ENCODE measurements at regions not wholly inside any gene's neighbourhood (a gene's known extent, or its start where the extent isn't known, plus 50 kb on each side); places are given as distances from the start of the nearest gene placed in this dataset.

GRCh38 chr1:191675856-191676783 lies 482.1 kb upstream of the RGS18 start:
- Histone ChIP-seq H3K27me3 (replicated peaks in 1 of 7) (no peaks in the 10 kb centered on the region), H3K36me3 (no peaks in the 10 kb centered on the region), H3K9me3 (no peaks in the 10 kb centered on the region), H3K4me1 (no peaks in the 10 kb centered on the region), H3K4me3 (no peak overlapping the region), H3K27ac (no peak overlapping the region)
- intact Hi-C loops (cut with DNase I; ENCODE audit: low total_unique reads), result no loop called here
- DNase-seq, result no peak
- 69 to 83% (median 73%) methylated on average over 4 of the region's 4 CpGs for WGBS, 5 donors
- TF ChIP-seq POLR2A (IDR thresholded peaks at IDR 0.05) (no peak), POLR2AphosphoS5 (IDR thresholded peaks at IDR 0.05) (no peak), CTCF (IDR thresholded peaks at IDR 0.05 in 8 of 11, conservative IDR thresholded peaks at IDR 0.05 in 3 of 11) (no peak)

GRCh38 chr1:191685669-191686068 lies 472.6 kb upstream of the RGS18 start:
- H3K27ac ChIP-seq, result no peak overlapping the region
- no peaks in the 10 kb centered on the region for H3K27me3 ChIP-seq (replicated peaks in 1 of 7)
- no peaks in the 10 kb centered on the region for H3K36me3 ChIP-seq
- no peak for TF ChIP-seq POLR2A (IDR thresholded peaks at IDR 0.05)
- no peak for TF ChIP-seq CTCF (IDR thresholded peaks at IDR 0.05 in 8 of 11, conservative IDR thresholded peaks at IDR 0.05 in 3 of 11)
- TF ChIP-seq POLR2AphosphoS5 (IDR thresholded peaks at IDR 0.05), result no peak
- intact Hi-C loops (cut with DNase I; ENCODE audit: low total_unique reads), result no loop called here
- no peak overlapping the region for H3K4me3 ChIP-seq
- DNase-seq, result no peak
- no peaks in the 10 kb centered on the region for H3K4me1 ChIP-seq
- 53 to 69% (median 59%) methylated on average over 1 of the region's 1 CpG for WGBS, 5 donors
- peaks cover 0 to 12% (median 0%) of the 10 kb centered on the region in 8 donors for H3K9me3 ChIP-seq

DNA sequence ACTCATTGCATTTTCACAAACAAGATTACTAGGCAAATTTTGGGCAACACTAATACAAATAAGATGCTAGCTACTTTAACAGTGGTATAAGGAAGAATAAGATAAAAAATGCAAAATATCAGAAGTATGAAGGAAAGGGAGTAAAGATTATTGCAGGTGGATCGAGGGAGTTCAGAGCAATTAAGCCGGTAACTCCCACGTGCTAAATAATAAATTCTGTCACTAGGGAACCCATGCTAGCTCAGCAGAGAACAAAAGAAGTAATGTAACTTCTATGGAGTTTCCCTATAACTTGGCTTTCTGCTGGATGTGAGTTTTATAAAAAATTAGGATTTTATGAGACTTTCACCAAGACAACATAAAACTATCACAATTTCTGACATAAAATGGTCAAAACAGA lies 470.5 kb upstream of the RGS18 start:
- no peak for DNase-seq
- H3K36me3 ChIP-seq, result no peaks in the 10 kb centered on the region
- no peak for TF ChIP-seq POLR2A (IDR thresholded peaks at IDR 0.05)
- TF ChIP-seq POLR2AphosphoS5 (IDR thresholded peaks at IDR 0.05), result no peak
- intact Hi-C loops (cut with DNase I; ENCODE audit: low total_unique reads), result no loop called here
- H3K9me3 ChIP-seq, result peaks cover 0 to 20% (median 0%) of the 10 kb centered on the region in 8 donors
- no peaks in the 10 kb centered on the region for H3K27me3 ChIP-seq (replicated peaks in 1 of 7)
- WGBS, 5 donors, result 54 to 94% (median 62%) methylated on average over 3 of the region's 3 CpGs
- H3K4me1 ChIP-seq, result no peaks in the 10 kb centered on the region
- no peak overlapping the region for H3K4me3 ChIP-seq
- H3K27ac ChIP-seq, result no peak overlapping the region

GRCh38 chr1:191690931-191691330 lies 467.3 kb upstream of the RGS18 start:
- no peak for DNase-seq
- H3K36me3 ChIP-seq, result no peaks in the 10 kb centered on the region
- TF ChIP-seq POLR2AphosphoS5 (IDR thresholded peaks at IDR 0.05), result no peak
- TF ChIP-seq CTCF (IDR thresholded peaks at IDR 0.05 in 8 of 11, conservative IDR thresholded peaks at IDR 0.05 in 3 of 11), result no peak
- TF ChIP-seq POLR2A (IDR thresholded peaks at IDR 0.05), result no peak

More at GRCh38 chr1:191690931-191691330, 467.3 kb upstream of the RGS18 start:
- no peaks in the 10 kb centered on the region for H3K27me3 ChIP-seq (replicated peaks in 1 of 7)
- H3K27ac ChIP-seq, result no peak overlapping the region
- intact Hi-C loops (cut with DNase I; ENCODE audit: low total_unique reads), result no loop called here
- H3K9me3 ChIP-seq, result peaks cover 0 to 29% (median 0%) of the 10 kb centered on the region in 8 donors
- H3K4me3 ChIP-seq, result no peak overlapping the region
- no peaks in the 10 kb centered on the region for H3K4me1 ChIP-seq
